ENCODE measurements at regions not wholly inside any gene's neighbourhood (a gene's known extent, or its start where the extent isn't known, plus 50 kb on each side); places are given as distances from the start of the nearest gene placed in this dataset.

GRCh38 chr7:41117431-41117830, 585.5 kb downstream of the INHBA start:
- Histone ChIP-seq H3K9ac (replicated peaks in 1 of 4; ENCODE audit: extremely low read depth in 1 of 4, low read depth in 3 of 4, low read length in 3 of 4) (no peak overlapping the region), H3K23ac (ENCODE audit: insufficient read length) (no peak overlapping the region), H3K4me1 (replicated peaks in 1 of 4; ENCODE audit: control insufficient read depth in 3 of 4, insufficient read depth in 4 of 4, low read length in 3 of 4) (no peaks in the 10 kb centered on the region; a peak in 1 of 7 replicates), H3K18ac (ENCODE audit: extremely low read depth, low read length) (no peak overlapping the region), H3K4me3 (ENCODE audit: extremely low read depth in 1 of 4, insufficient read depth in 2 of 4, low read depth in 3 of 4, low read length in 4 of 4) (no peak overlapping the region), H4K8ac (ENCODE audit: extremely low read depth, insufficient read depth, low read length) (no peak overlapping the region), H3K4ac (replicated peaks; ENCODE audit: insufficient read length, low read depth, low read length) (no peak overlapping the region), H3K79me1 (ENCODE audit: low read depth, low read length) (no peaks in the 10 kb centered on the region), H3K27me3 (replicated peaks in 1 of 4; ENCODE audit: control insufficient read depth in 3 of 4, extremely low read depth in 1 of 4, insufficient read depth in 3 of 4, low read length in 3 of 4) (no peaks in the 10 kb centered on the region), H3K79me2 (ENCODE audit: control insufficient read depth in 1 of 2, insufficient read depth in 2 of 2, low read length in 2 of 2) (no peaks in the 10 kb centered on the region), H3K23me2 (ENCODE audit: low read depth, low read length) (no peaks in the 10 kb centered on the region), H2AFZ (ENCODE audit: low read length) (no peak overlapping the region), H4K5ac (ENCODE audit: insufficient read length, low read depth, low read length) (no peak overlapping the region), H3K27ac (ENCODE audit: low read depth, low read length) (no peak overlapping the region), H3K9me3 (ENCODE audit: insufficient read depth in 2 of 2, low read depth in 1 of 2, low read length in 1 of 2) (no peaks in the 10 kb centered on the region), H4K91ac (replicated peaks; ENCODE audit: insufficient read length, low read length) (no peak overlapping the region), H2BK120ac (replicated peaks; ENCODE audit: low read depth, low read length) (no peak overlapping the region), H4K20me1 (replicated peaks in 1 of 2; ENCODE audit: control insufficient read depth in 1 of 2, insufficient read depth in 2 of 2, low read length in 2 of 2) (no peaks in the 10 kb centered on the region), H3K14ac (ENCODE audit: insufficient read length) (no peak overlapping the region), H2BK20ac (ENCODE audit: low read length) (no peak overlapping the region), H2AK5ac (ENCODE audit: low read depth, low read length) (no peak overlapping the region), H3K36me3 (ENCODE audit: control insufficient read depth in 2 of 4, insufficient read depth in 4 of 4, low read length in 3 of 4) (no peaks in the 10 kb centered on the region), H3K56ac (replicated peaks; ENCODE audit: insufficient read length, low read depth, low read length) (no peak overlapping the region), H2BK12ac (ENCODE audit: low read depth, low read length) (no peak overlapping the region), H3K4me2 (ENCODE audit: insufficient read depth in 1 of 2, low read depth in 2 of 2, low read length in 2 of 2) (no peak overlapping the region), H2BK5ac (ENCODE audit: low read depth, low read length) (no peak overlapping the region), H2BK15ac (ENCODE audit: low read length) (no peak overlapping the region)
- POLR2A ChIA-PET (ENCODE audit: partially characterized antibody): no interaction called here
- no peak for FAIRE-seq
- DNase-seq (ENCODE audit: low read depth in 1 of 2, low spot score in 2 of 2): no peak
- WGBS, 2 experiments (ENCODE audit: extremely low coverage in 1 of 2, insufficient coverage in 1 of 2, insufficient read length in 1 of 2, insufficient replicate concordance in 2 of 2, low coverage in 1 of 2, low lambda C conversion rate in 2 of 2, missing lambda C conversion rate in 1 of 2): 85% methylated on average over 2 of the region's 2 CpGs; no CpG with 5 or more reads in 1 of the 2 experiments
- CTCF ChIA-PET (ENCODE audit: partially characterized antibody): interaction anchor here (0.8 to 4.0 kb wide), 2 partner anchors 11 to 30 kb away, joined by 3 to 14 read pairs; no protein-coding TSS in a partner anchor
- TF ChIP-seq FOSL1 (IDR thresholded peaks at IDR 0.05; ENCODE audit: insufficient read depth, low read depth, low read length) (no peak), KDM4A (IDR thresholded peaks at IDR 0.05; ENCODE audit: low read depth, low read length, severe bottlenecking) (no peak), KDM5A (IDR thresholded peaks at IDR 0.05; ENCODE audit: low read length) (no peak), HDAC2 (IDR thresholded peaks at IDR 0.05; ENCODE audit: borderline replicate concordance in 1 of 2, low read depth in 2 of 2, low read length in 2 of 2) (no peak), SUZ12 (IDR thresholded peaks at IDR 0.05; ENCODE audit: low read length) (no peak), CTCF (IDR thresholded peaks at IDR 0.05; ENCODE audit: control extremely low read depth in 1 of 3, insufficient read depth in 1 of 3, low read depth in 1 of 3, low read length in 3 of 3) (no peak), GABPA (IDR thresholded peaks at IDR 0.05; ENCODE audit: borderline replicate concordance, insufficient read depth, low read length) (no peak), RAD21 (IDR thresholded peaks at IDR 0.05 in 1 of 2, conservative IDR thresholded peaks at IDR 0.05 in 1 of 2; ENCODE audit: low read depth in 2 of 2, low read length in 2 of 2) (no peak), POLR2A (IDR thresholded peaks at IDR 0.05; ENCODE audit: control extremely low read depth in 1 of 2, low read depth in 2 of 2, low read length in 2 of 2) (no peak), USF2 (IDR thresholded peaks at IDR 0.05; ENCODE audit: low read length) (no peak)
